ENCODE measurements at regions not wholly inside any gene's neighbourhood (a gene's known extent, or its start where the extent isn't known, plus 50 kb on each side); places are given as distances from the start of the nearest gene placed in this dataset.

DNA sequence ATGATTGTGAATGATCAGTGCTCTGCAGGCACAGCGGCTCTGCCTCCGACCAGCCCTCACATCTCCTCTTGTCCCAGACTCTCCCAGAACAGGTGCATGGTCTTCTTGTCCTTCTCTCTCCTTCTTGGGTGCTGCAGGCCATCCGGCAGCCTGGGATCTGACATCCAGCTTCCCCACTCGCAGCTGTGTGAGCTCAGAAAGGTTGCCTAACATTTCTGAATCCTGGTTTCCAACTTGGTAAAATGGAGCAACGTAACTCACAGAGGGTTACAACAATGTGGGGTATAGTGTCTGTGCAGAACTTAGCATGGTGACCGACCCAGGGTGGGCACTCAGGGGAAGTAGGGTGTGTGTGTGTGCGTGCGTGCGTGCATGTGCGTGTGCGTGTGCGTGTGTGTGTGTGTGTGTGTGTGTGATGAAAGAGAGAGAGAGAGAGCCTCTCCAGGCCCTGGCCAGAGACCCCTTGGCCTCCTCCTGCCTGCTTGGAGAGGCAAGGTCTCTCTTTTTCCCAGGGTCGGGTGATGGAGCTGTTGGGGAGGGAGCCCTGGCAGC is 110.1 kb downstream of the SNX5 start:
- no peak for TF ChIP-seq ZC3H10 (CRISPR knock-in tag; IDR thresholded peaks at IDR 0.05)
- TF ChIP-seq ARNTL (CRISPR knock-in tag; IDR thresholded peaks at IDR 0.05; ENCODE audit: borderline replicate concordance, low read depth), result no peak
- TF ChIP-seq, protein P1, sequence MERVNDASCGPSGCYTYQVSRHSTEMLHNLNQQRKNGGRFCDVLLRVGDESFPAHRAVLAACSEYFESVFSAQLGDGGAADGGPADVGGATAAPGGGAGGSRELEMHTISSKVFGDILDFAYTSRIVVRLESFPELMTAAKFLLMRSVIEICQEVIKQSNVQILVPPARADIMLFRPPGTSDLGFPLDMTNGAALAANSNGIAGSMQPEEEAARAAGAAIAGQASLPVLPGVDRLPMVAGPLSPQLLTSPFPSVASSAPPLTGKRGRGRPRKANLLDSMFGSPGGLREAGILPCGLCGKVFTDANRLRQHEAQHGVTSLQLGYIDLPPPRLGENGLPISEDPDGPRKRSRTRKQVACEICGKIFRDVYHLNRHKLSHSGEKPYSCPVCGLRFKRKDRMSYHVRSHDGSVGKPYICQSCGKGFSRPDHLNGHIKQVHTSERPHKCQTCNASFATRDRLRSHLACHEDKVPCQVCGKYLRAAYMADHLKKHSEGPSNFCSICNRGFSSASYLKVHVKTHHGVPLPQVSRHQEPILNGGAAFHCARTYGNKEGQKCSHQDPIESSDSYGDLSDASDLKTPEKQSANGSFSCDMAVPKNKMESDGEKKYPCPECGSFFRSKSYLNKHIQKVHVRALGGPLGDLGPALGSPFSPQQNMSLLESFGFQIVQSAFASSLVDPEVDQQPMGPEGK (CRISPR knock-in tag; IDR thresholded peaks at IDR 0.05; ENCODE audit: borderline replicate concordance), result no peak
- no peak for TF ChIP-seq ESRRG (CRISPR knock-in tag; IDR thresholded peaks at IDR 0.05)
- no peak for TF ChIP-seq SNAI2 (CRISPR knock-in tag; IDR thresholded peaks at IDR 0.05)
- TF ChIP-seq, protein P2, sequence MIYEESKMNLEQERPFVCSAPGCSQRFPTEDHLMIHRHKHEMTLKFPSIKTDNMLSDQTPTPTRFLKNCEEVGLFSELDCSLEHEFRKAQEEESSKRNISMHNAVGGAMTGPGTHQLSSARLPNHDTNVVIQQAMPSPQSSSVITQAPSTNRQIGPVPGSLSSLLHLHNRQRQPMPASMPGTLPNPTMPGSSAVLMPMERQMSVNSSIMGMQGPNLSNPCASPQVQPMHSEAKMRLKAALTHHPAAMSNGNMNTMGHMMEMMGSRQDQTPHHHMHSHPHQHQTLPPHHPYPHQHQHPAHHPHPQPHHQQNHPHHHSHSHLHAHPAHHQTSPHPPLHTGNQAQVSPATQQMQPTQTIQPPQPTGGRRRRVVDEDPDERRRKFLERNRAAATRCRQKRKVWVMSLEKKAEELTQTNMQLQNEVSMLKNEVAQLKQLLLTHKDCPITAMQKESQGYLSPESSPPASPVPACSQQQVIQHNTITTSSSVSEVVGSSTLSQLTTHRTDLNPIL (CRISPR knock-in tag; IDR thresholded peaks at IDR 0.05; ENCODE audit: low read depth), result no peak
- no peak for TF ChIP-seq ZNF70 (CRISPR knock-in tag; IDR thresholded peaks at IDR 0.05)
- TF ChIP-seq RARB (CRISPR knock-in tag; IDR thresholded peaks at IDR 0.05), result no peak
- TF ChIP-seq, protein P3, sequence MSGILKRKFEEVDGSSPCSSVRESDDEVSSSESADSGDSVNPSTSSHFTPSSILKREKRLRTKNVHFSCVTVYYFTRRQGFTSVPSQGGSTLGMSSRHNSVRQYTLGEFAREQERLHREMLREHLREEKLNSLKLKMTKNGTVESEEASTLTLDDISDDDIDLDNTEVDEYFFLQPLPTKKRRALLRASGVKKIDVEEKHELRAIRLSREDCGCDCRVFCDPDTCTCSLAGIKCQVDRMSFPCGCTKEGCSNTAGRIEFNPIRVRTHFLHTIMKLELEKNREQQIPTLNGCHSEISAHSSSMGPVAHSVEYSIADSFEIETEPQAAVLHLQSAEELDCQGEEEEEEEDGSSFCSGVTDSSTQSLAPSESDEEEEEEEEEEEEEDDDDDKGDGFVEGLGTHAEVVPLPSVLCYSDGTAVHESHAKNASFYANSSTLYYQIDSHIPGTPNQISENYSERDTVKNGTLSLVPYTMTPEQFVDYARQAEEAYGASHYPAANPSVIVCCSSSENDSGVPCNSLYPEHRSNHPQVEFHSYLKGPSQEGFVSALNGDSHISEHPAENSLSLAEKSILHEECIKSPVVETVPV (CRISPR knock-in tag; IDR thresholded peaks at IDR 0.05), result no peak
- TF ChIP-seq CSDC2 (CRISPR knock-in tag; IDR thresholded peaks at IDR 0.05), result no peak
- no peak for TF ChIP-seq ZFP3 (CRISPR knock-in tag; IDR thresholded peaks at IDR 0.05)

DNA sequence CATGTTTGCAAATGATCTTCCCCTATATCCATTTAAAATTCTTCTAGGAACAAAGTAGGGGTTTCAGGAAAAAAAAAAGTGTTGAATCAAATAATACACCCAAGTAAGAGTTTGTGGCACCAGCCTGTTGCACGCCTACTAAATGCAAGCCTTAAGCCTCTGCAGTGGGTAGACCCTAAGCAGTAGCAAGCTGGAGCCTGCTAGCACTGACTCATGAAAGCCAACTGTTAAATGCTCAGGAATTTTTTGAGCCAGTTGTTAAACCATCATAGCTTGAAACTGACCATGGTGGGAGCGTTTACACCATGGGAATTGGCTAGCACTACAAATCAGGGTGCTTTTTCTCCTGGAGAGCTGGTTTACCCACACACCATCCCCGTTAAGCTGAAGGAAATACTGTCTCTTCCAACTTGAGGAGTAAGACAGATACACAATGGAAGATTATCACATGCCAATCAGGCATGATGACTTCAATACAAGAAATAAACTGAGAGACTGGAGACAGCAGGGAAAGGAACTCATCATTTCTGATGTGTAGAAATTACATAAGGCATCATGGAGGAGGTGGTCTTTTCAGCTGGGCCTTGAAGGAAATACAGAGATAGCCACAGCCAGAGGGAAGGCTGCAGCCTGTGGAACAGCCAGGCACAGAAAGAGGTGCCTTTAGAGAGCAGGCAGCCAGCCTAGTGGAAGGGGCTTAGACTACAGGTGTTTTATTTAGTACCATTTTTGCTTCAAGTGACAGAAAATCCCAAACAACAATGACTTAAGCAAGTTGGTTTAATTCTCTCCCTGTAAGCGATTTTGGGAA is 110.8 kb downstream of the SNX5 start:
- ATAC-seq, result no peak
- TF ChIP-seq ZFP3 (CRISPR knock-in tag; IDR thresholded peaks at IDR 0.05) (no peak), RARB (CRISPR knock-in tag; IDR thresholded peaks at IDR 0.05) (no peak)

More for the DNA sequence above, 110.1 kb downstream of the SNX5 start:
- no peak for ATAC-seq

DNA sequence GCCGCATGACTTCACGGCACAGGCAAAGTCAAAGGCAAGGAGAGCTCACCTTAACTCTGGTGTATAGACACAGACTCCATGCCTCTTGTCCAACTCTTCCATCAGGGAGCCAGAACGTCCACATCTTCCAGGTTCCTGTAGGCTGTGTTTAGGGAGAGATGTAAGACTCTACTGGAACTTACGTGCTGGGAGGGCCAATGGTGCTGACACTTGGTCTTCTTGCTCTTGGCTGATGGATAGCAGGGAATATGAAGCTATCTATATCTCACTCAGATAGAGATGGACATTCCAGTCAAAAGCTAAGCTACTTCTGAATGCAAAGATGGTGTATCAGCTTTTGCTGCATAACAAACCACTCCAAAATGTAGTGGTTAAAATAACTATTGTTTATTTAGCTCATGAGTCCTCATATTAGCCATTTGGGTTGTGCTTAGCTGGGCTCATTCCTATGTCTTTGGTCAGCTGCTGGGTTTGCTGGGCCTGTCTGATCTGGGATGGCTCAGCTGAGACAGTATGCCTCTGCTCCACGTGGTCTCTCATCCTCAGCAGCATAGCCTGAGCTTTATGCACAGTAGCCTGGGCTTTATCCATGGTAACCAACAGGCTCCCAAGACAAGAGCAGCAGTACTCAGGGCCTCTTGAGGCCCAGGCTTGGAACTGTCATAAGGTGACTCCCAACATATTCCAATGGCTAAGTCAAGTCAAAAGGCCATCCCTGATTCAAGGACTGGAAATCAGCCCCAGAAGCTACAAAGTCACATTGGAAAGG is 111.6 kb downstream of the SNX5 start:
- no peak for ATAC-seq

DNA sequence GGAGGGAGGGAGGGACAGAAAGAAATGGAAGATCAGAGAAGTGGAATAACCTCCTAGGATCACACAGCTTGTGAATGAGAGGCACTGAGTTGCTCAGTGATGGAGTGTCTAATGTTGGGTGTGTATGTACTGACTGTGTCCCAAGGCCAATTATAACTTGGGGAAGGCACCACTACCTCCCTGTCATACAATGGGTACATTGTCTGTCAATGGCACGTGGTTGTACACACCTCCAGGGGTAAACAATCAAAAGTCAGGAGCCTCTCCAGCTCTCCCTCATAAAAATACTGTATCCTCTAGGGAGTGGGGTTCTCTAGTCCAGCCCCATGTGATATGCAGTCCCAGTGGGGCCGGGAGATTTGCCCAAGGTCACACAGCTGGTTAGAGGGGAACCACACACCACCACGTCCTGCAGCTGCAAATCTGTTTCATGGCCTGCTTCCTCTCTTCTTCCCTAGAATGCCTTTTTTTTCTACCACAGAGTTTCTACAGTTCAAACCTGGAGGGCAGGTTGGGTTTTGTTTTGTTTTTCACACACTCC is 112.5 kb downstream of the SNX5 start:
- TF ChIP-seq, protein P2 (CRISPR knock-in tag; IDR thresholded peaks at IDR 0.05; ENCODE audit: low read depth), result no peak
- no peak for TF ChIP-seq ISL1 (CRISPR knock-in tag; IDR thresholded peaks at IDR 0.05)
- TF ChIP-seq, protein P1 (CRISPR knock-in tag; IDR thresholded peaks at IDR 0.05; ENCODE audit: borderline replicate concordance), result no peak
- no peak for TF ChIP-seq GLIS3 (CRISPR knock-in tag; IDR thresholded peaks at IDR 0.05)
- TF ChIP-seq ZFP30 (CRISPR knock-in tag; IDR thresholded peaks at IDR 0.05), result no peak
- no peak for TF ChIP-seq RARB (CRISPR knock-in tag; IDR thresholded peaks at IDR 0.05)
- TF ChIP-seq, protein P3 (CRISPR knock-in tag; IDR thresholded peaks at IDR 0.05), result no peak
- TF ChIP-seq TCF4 (CRISPR knock-in tag; IDR thresholded peaks at IDR 0.05; ENCODE audit: borderline replicate concordance), result no peak
- TF ChIP-seq, protein P4, sequence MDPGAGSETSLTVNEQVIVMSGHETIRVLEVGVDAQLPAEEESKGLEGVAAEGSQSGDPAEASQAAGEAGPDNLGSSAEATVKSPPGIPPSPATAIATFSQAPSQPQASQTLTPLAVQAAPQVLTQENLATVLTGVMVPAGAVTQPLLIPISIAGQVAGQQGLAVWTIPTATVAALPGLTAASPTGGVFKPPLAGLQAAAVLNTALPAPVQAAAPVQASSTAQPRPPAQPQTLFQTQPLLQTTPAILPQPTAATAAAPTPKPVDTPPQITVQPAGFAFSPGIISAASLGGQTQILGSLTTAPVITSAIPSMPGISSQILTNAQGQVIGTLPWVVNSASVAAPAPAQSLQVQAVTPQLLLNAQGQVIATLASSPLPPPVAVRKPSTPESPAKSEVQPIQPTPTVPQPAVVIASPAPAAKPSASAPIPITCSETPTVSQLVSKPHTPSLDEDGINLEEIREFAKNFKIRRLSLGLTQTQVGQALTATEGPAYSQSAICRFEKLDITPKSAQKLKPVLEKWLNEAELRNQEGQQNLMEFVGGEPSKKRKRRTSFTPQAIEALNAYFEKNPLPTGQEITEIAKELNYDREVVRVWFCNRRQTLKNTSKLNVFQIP (CRISPR knock-in tag; IDR thresholded peaks at IDR 0.05; ENCODE audit: borderline replicate concordance, low read depth), result no peak
- no peak for TF ChIP-seq ESRRG (CRISPR knock-in tag; IDR thresholded peaks at IDR 0.05)
- no peak for TF ChIP-seq SNAI2 (CRISPR knock-in tag; IDR thresholded peaks at IDR 0.05)
- TF ChIP-seq ZNF8 (CRISPR knock-in tag; IDR thresholded peaks at IDR 0.05), result no peak
- TF ChIP-seq ARNTL (CRISPR knock-in tag; IDR thresholded peaks at IDR 0.05; ENCODE audit: borderline replicate concordance, low read depth), result no peak
- no peak for ATAC-seq

More for the DNA sequence above, 111.6 kb downstream of the SNX5 start:
- TF ChIP-seq, protein P1 (CRISPR knock-in tag; IDR thresholded peaks at IDR 0.05; ENCODE audit: borderline replicate concordance), result no peak
- TF ChIP-seq BACH2 (CRISPR knock-in tag; IDR thresholded peaks at IDR 0.05; ENCODE audit: borderline replicate concordance), result no peak

Data from SK-N-SH treated with all-trans-retinoic acid at 6 μM for 48 hours (cell line).